ENCODE measurements at regions not wholly inside any gene's neighbourhood (a gene's known extent, or its start where the extent isn't known, plus 50 kb on each side); places are given as distances from the start of the nearest gene placed in this dataset.

DNA sequence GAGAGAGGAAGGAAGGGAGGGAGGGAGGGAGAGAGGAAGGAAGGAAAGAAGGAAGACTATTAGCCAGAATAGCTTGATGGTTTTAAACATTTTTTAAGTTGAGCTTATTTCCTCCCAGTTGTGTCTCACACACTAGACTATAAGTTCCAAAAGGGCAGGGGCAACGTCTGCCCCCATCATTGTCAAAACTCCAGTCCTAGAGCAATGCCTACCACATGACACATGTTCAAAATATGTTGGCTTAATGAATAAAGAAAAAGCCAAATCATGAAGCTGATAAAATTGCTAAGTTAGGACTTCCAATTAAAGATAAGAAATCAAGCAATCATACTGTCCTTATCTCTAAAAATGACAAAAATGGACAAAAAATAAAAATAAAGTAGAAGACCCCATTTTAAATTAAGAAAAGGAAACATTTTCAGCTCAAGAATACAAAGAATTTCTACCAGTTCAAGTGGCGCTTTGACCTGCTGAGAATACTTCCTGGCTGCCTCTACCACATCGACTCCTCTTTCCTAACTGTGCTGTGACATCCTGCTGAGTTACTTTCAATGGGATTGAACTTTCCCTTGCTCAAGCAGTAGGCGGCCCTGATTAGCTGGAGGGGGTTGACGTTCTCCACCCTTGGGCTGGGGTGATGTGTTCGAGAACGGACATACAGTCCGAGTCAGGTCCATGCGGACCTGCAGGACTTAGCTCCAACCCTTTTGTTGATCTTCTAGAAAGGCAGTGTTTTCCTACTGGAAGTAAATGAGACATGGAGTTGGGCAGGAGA lies 283.9 kb upstream of the FOXQ1 start (continued):
- TF ChIP-seq, protein P1, sequence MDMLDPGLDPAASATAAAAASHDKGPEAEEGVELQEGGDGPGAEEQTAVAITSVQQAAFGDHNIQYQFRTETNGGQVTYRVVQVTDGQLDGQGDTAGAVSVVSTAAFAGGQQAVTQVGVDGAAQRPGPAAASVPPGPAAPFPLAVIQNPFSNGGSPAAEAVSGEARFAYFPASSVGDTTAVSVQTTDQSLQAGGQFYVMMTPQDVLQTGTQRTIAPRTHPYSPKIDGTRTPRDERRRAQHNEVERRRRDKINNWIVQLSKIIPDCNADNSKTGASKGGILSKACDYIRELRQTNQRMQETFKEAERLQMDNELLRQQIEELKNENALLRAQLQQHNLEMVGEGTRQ (IDR thresholded peaks at IDR 0.05; ENCODE audit: borderline replicate concordance, low read depth, low read length): no peak
- no peak for TF ChIP-seq RXRA (IDR thresholded peaks at IDR 0.05; ENCODE audit: borderline replicate concordance, low read depth)
- TF ChIP-seq TEAD4 (IDR thresholded peaks at IDR 0.05; ENCODE audit: borderline replicate concordance, insufficient read depth): no peak
- TF ChIP-seq TAF1 (IDR thresholded peaks at IDR 0.05; ENCODE audit: borderline replicate concordance, low read depth, low read length): no peak
- no peak for TF ChIP-seq MEF2A (IDR thresholded peaks at IDR 0.05; ENCODE audit: borderline replicate concordance, low read depth)
- no peak for TF ChIP-seq TCF12 (IDR thresholded peaks at IDR 0.05)
- no peak for TF ChIP-seq POLR2AphosphoS5 (IDR thresholded peaks at IDR 0.05; ENCODE audit: low read depth, low read length)
- no peak for TF ChIP-seq SIN3A (IDR thresholded peaks at IDR 0.05; ENCODE audit: borderline replicate concordance, low read depth, low read length)

DNA sequence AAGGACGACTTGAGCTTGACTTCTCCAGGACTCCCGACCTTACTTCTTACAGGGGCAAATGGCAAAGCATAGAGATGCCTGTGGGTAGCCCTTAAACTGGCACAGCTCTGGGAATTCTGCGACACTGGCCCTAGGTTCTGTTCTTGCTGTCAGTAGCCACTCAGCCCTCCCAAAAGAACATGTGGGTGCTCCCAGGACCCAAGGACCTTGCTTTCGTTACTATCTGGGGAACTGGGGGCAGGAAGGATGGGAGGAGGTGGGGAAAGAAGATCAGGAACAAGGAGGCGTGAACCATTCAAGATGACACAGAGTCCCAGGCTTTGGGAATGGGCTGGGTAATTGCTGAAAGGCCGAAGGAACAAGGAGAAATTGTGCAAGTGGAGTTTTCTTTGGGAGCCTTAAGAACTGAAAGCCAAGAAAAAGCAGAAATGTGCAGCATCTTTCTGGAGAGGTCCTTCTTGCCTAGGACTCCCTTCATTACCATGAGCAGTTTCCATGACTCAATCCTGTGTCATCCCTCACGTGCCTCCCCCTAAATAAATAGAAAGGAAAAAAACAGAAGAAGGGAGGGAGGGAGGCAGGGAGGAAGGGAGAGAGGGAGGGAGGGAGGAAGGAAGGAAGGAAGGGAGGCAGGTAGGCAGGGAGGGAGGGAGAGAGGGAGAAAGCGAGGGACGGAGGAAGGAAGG lies 284.6 kb upstream of the FOXQ1 start:
- ChIA-PET POLR2A (no interaction called here), CTCF (no interaction called here)
- Histone ChIP-seq H3K9me3 (no peaks in the 10 kb centered on the region), H3K9me2 (no peaks in the 10 kb centered on the region), H3K79me2 (ENCODE audit: insufficient read depth) (no peaks in the 10 kb centered on the region), H4K20me1 (ENCODE audit: insufficient read depth) (no peaks in the 10 kb centered on the region), H3K27me3 (ENCODE audit: insufficient read depth) (peaks cover 13% of the 10 kb centered on the region), H3K4me3 (ENCODE audit: low read depth in 2 of 2, low read length in 1 of 2) (no peak overlapping the region), H2AFZ (ENCODE audit: low read depth) (no peak overlapping the region), H3F3A (replicated peaks; ENCODE audit: insufficient read depth) (no peaks in the 10 kb centered on the region), H3K27ac (ENCODE audit: low read depth in 2 of 2, low read length in 1 of 2) (no peak overlapping the region), H3K4me1 (ENCODE audit: control insufficient read depth in 1 of 2, insufficient read depth in 2 of 2, low read depth in 1 of 2, low read length in 1 of 2) (no peaks in the 10 kb centered on the region), H3K9ac (no peak overlapping the region), H3K4me2 (no peak overlapping the region), H3K36me3 (replicated peaks in 1 of 2; ENCODE audit: control insufficient read depth in 1 of 2, insufficient read depth in 2 of 2, low read length in 1 of 2) (no peaks in the 10 kb centered on the region)
- TF ChIP-seq MEF2A (IDR thresholded peaks at IDR 0.05; ENCODE audit: borderline replicate concordance, low read depth) (no peak), GATA2 (CRISPR knock-in tag; IDR thresholded peaks at IDR 0.05) (no peak), JUND (IDR thresholded peaks at IDR 0.05) (no peak), GABPA (IDR thresholded peaks at IDR 0.05; ENCODE audit: low read depth) (no peak), SIN3A (IDR thresholded peaks at IDR 0.05; ENCODE audit: borderline replicate concordance, low read depth, low read length) (no peak), RFX5 (IDR thresholded peaks at IDR 0.05; ENCODE audit: low read length) (no peak), TAF1 (IDR thresholded peaks at IDR 0.05; ENCODE audit: borderline replicate concordance, low read depth, low read length) (no peak), RCOR1 (IDR thresholded peaks at IDR 0.05; ENCODE audit: low read length) (no peak), CHD2 (IDR thresholded peaks at IDR 0.05; ENCODE audit: low read length, partially characterized antibody) (no peak), FOXJ3 (CRISPR knock-in tag; IDR thresholded peaks at IDR 0.05) (no peak), TCF12 (IDR thresholded peaks at IDR 0.05) (no peak), RXRA (IDR thresholded peaks at IDR 0.05; ENCODE audit: borderline replicate concordance, low read depth) (no peak), EZH2phosphoT487 (IDR thresholded peaks at IDR 0.05; ENCODE audit: borderline replicate concordance, low read depth) (no peak), FOSL2 (IDR thresholded peaks at IDR 0.05; ENCODE audit: borderline replicate concordance, low read depth) (no peak), TEAD4 (IDR thresholded peaks at IDR 0.05; ENCODE audit: borderline replicate concordance, insufficient read depth) (no peak), YY1 (IDR thresholded peaks at IDR 0.05; ENCODE audit: low read depth) (no peak)
- TF ChIP-seq, protein P1 (IDR thresholded peaks at IDR 0.05; ENCODE audit: borderline replicate concordance, low read depth, low read length): no peak
- TF ChIP-seq, protein P2, sequence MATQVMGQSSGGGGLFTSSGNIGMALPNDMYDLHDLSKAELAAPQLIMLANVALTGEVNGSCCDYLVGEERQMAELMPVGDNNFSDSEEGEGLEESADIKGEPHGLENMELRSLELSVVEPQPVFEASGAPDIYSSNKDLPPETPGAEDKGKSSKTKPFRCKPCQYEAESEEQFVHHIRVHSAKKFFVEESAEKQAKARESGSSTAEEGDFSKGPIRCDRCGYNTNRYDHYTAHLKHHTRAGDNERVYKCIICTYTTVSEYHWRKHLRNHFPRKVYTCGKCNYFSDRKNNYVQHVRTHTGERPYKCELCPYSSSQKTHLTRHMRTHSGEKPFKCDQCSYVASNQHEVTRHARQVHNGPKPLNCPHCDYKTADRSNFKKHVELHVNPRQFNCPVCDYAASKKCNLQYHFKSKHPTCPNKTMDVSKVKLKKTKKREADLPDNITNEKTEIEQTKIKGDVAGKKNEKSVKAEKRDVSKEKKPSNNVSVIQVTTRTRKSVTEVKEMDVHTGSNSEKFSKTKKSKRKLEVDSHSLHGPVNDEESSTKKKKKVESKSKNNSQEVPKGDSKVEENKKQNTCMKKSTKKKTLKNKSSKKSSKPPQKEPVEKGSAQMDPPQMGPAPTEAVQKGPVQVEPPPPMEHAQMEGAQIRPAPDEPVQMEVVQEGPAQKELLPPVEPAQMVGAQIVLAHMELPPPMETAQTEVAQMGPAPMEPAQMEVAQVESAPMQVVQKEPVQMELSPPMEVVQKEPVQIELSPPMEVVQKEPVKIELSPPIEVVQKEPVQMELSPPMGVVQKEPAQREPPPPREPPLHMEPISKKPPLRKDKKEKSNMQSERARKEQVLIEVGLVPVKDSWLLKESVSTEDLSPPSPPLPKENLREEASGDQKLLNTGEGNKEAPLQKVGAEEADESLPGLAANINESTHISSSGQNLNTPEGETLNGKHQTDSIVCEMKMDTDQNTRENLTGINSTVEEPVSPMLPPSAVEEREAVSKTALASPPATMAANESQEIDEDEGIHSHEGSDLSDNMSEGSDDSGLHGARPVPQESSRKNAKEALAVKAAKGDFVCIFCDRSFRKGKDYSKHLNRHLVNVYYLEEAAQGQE (IDR thresholded peaks at IDR 0.05; ENCODE audit: low read depth, low read length): no peak
- TF ChIP-seq, protein P3, sequence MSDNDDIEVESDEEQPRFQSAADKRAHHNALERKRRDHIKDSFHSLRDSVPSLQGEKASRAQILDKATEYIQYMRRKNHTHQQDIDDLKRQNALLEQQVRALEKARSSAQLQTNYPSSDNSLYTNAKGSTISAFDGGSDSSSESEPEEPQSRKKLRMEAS (IDR thresholded peaks at IDR 0.05; ENCODE audit: low read depth): no peak
- TF ChIP-seq, protein P4, sequence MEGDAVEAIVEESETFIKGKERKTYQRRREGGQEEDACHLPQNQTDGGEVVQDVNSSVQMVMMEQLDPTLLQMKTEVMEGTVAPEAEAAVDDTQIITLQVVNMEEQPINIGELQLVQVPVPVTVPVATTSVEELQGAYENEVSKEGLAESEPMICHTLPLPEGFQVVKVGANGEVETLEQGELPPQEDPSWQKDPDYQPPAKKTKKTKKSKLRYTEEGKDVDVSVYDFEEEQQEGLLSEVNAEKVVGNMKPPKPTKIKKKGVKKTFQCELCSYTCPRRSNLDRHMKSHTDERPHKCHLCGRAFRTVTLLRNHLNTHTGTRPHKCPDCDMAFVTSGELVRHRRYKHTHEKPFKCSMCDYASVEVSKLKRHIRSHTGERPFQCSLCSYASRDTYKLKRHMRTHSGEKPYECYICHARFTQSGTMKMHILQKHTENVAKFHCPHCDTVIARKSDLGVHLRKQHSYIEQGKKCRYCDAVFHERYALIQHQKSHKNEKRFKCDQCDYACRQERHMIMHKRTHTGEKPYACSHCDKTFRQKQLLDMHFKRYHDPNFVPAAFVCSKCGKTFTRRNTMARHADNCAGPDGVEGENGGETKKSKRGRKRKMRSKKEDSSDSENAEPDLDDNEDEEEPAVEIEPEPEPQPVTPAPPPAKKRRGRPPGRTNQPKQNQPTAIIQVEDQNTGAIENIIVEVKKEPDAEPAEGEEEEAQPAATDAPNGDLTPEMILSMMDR (IDR thresholded peaks at IDR 0.05): no peak
- 5% methylated on average over 9 of the region's 9 CpGs for WGBS (ENCODE audit: low lambda C conversion rate)
- DNase-seq: no peak

All from SK-N-SH (cell line).